Keratinocyte (primary cell): ENCODE measurements at regions not wholly inside any gene's neighbourhood (a gene's known extent, or its start where the extent isn't known, plus 50 kb on each side); places are given as distances from the start of the nearest gene placed in this dataset.

Experiments used
- DNase-seq: peaks from one replicate; pipeline ENCODE4 v3.0.0-alpha.2; 2011; ENCODE audit warnings: low read depth, missing footprints, low spot score
- FAIRE-seq: peaks from 2 replicates; lab custom pipeline; 2011; peaks lifted over from hg19 to GRCh38; lab: Jason Lieb, UNC
- H2AFZ ChIP-seq: 2 replicates; pipeline ENCODE4 v1.6.0; 2012; ENCODE audit warnings: low read length, control low read depth, inconsistent platforms; ENCODE audit not compliant: control insufficient read depth
- H3K27ac ChIP-seq: 2 replicates; pipeline ENCODE4 v1.5.1; 2011; ENCODE audit warnings: low read length; ENCODE audit not compliant: control insufficient read depth, insufficient read depth
- H3K27me3 ChIP-seq: 3 replicates; pipeline ENCODE4 v1.6.0; 2011; ENCODE audit warnings: low read length; ENCODE audit not compliant: control insufficient read depth, insufficient read depth; ENCODE audit errors: extremely low read depth
- H3K36me3 ChIP-seq, 2 experiments: 2 replicates in 1 of 2; 3 replicates in 1 of 2; pipeline ENCODE4 v1.5.1; 2011; ENCODE audit warnings: low read length in 2 of 2, mild to moderate bottlenecking in 1 of 2; ENCODE audit not compliant: control insufficient read depth in 2 of 2, insufficient read depth in 2 of 2; ENCODE audit errors: extremely low read depth in 1 of 2
- H3K4me1 ChIP-seq: 3 replicates; pipeline ENCODE4 v1.5.1; 2011; ENCODE audit warnings: low read length; ENCODE audit not compliant: control insufficient read depth, insufficient read depth; ENCODE audit errors: extremely low read depth
- H3K4me2 ChIP-seq: 3 replicates; pipeline ENCODE4 v1.6.0; 2011; ENCODE audit warnings: low read depth, low read length; ENCODE audit not compliant: control insufficient read depth, insufficient read depth; ENCODE audit errors: extremely low read depth
- H3K4me3 ChIP-seq, 3 experiments: fragments of 200-600 bp in 1 of 3; sonication (generic) in 1 of 3; 2 replicates in 2 of 3; 3 replicates in 1 of 3; pipeline ENCODE4 v1.5.1; 2011 to 2016; ENCODE audit warnings: low read length in 3 of 3, mild to moderate bottlenecking in 3 of 3, control low read depth in 2 of 3, inconsistent platforms in 1 of 3, low read depth in 1 of 3, mixed read lengths in 1 of 3, mixed run types in 1 of 3, moderate library complexity in 1 of 3; ENCODE audit not compliant: control insufficient read depth in 2 of 3, insufficient read depth in 2 of 3; ENCODE audit errors: extremely low read depth in 1 of 3
- H3K79me2 ChIP-seq: 2 replicates; pipeline ENCODE4 v1.6.0; 2012; ENCODE audit warnings: low read length; ENCODE audit not compliant: control insufficient read depth, insufficient read depth
- H3K9ac ChIP-seq: 3 replicates; pipeline ENCODE4 v1.6.0; 2011; ENCODE audit warnings: low read length; ENCODE audit not compliant: control insufficient read depth, insufficient read depth; ENCODE audit errors: extremely low read depth
- H3K9me1 ChIP-seq: 3 replicates; pipeline ENCODE4 v1.6.0; 2011; ENCODE audit warnings: low read length; ENCODE audit not compliant: control insufficient read depth, insufficient read depth; ENCODE audit errors: extremely low read depth
- H3K9me3 ChIP-seq: 2 replicates; pipeline ENCODE4 v1.5.1; 2012; ENCODE audit warnings: low read depth, low read length; ENCODE audit not compliant: control insufficient read depth
- H4K20me1 ChIP-seq: 3 replicates; pipeline ENCODE4 v1.6.0; 2011; ENCODE audit warnings: low read length; ENCODE audit not compliant: control insufficient read depth, insufficient read depth; ENCODE audit errors: extremely low read depth
- EZH2 ChIP-seq: IDR thresholded peaks from one replicate; pipeline ENCODE4 v1.6.1; 2012; ENCODE audit warnings: inconsistent platforms, mild to moderate bottlenecking, low read length, moderate library complexity
- dilution Hi-C: fragments of 300-500 bp; cut with MboI; formaldehyde crosslinking; loops from one replicate; pipeline ENCODE4 v1.7.0; 2020; ENCODE audit warnings: low sequenced_read_pairs; ENCODE audit not compliant: extremely low pct_ligation_motif_present
- TF ChIP-seq, protein P1 (sequence below), 3 experiments: IDR thresholded peaks in 1 of 3; conservative IDR thresholded peaks in 1 of 3; optimal IDR thresholded peaks in 1 of 3; 2 replicates in 2 of 3; 3 replicates in 1 of 3; pipeline versions ENCODE3 to v1.5.1; 2011; ENCODE audit warnings: low read length in 3 of 3, mild to moderate bottlenecking in 3 of 3, moderate library complexity in 2 of 3, control low read depth in 1 of 3, inconsistent platforms in 1 of 3; ENCODE audit not compliant: insufficient read depth in 2 of 3; ENCODE audit errors: extremely low read depth in 1 of 3

DNA sequence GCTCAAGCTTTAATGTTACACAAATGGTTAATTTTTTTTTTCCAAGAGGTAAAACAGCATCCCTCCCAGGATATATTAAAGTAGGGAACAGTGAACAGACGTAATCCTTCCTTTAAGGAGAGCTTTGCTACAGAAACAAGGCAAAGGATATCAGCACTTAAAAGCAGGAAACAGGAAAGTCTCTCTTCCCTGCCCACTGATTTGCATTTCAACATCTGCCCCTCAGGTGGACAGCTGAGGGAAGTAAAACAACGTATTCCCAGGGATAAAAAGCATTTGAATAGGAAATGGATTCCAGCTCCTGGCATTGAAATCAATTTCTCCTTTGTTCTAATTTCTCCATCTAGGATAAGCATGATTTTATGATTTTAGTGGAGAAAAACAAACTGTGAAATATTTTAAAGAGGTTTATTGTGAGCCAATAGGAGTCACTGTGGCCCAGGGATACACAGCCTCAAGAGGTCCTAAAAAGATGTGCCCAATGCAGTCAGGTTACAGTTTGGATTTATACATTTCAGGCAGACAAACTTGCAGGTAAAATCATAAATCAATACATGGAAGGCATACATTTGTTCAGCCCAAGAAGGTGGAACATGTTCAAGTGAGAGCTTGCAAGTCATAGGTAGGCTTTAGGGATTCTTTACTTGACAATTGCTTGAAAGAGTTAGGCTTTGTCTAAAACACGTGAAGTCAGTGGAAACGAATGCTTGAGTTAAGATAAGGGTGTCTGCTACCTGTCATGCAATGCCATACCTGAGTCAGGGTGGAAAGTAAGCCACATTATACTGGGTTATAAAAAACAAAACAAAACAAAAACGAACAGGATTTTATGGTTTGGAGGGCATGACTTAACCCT lies 286.2 kb upstream of the VWC2 start:
- Histone ChIP-seq H3K79me2 (no peaks in the 10 kb centered on the region), H4K20me1 (no peaks in the 10 kb centered on the region), H3K9me3 (no peaks in the 10 kb centered on the region), H3K27ac (no peak overlapping the region), H3K9ac (no peak overlapping the region), H3K27me3 (no peaks in the 10 kb centered on the region), H3K36me3 (no peaks in the 10 kb centered on the region), H2AFZ (no peak overlapping the region), H3K4me2 (no peak overlapping the region), H3K9me1 (no peaks in the 10 kb centered on the region), H3K4me3 (no peak overlapping the region), H3K4me1 (no peaks in the 10 kb centered on the region)
- no peak for TF ChIP-seq EZH2
- TF ChIP-seq, protein P1, sequence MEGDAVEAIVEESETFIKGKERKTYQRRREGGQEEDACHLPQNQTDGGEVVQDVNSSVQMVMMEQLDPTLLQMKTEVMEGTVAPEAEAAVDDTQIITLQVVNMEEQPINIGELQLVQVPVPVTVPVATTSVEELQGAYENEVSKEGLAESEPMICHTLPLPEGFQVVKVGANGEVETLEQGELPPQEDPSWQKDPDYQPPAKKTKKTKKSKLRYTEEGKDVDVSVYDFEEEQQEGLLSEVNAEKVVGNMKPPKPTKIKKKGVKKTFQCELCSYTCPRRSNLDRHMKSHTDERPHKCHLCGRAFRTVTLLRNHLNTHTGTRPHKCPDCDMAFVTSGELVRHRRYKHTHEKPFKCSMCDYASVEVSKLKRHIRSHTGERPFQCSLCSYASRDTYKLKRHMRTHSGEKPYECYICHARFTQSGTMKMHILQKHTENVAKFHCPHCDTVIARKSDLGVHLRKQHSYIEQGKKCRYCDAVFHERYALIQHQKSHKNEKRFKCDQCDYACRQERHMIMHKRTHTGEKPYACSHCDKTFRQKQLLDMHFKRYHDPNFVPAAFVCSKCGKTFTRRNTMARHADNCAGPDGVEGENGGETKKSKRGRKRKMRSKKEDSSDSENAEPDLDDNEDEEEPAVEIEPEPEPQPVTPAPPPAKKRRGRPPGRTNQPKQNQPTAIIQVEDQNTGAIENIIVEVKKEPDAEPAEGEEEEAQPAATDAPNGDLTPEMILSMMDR (optimal IDR thresholded peaks at IDR 0.05 in 1 of 3, IDR thresholded peaks at IDR 0.05 in 1 of 3, conservative IDR thresholded peaks at IDR 0.05 in 1 of 3; ENCODE audit: extremely low read depth in 1 of 3, insufficient read depth in 2 of 3, low read length in 3 of 3): peak in 1 of 3 experiments; percentile 2
- dilution Hi-C loops: no loop called here
- no peak for DNase-seq
- FAIRE-seq: no peak

DNA sequence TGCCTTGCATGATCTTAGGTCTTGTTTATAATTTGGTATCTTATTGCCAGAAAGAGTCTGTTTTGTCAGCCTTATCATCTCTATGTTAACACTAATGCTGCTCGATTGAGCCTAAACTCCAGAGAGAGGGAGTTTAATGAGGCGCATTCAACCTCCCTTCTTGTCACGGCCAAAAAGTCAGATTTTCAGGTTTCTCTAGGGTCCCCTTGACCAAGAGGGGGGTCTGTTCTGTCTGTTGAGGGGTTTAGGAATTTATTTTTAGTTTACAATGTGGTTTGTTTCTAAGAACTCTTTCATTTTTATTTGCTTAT lies 285.7 kb upstream of the VWC2 start:
- Histone ChIP-seq H3K9me3 (no peaks in the 10 kb centered on the region), H3K4me1 (no peaks in the 10 kb centered on the region), H3K9ac (no peak overlapping the region), H3K4me2 (no peak overlapping the region), H3K27me3 (no peaks in the 10 kb centered on the region), H3K27ac (no peak overlapping the region), H3K36me3 (no peaks in the 10 kb centered on the region), H4K20me1 (no peaks in the 10 kb centered on the region), H3K4me3 (no peak overlapping the region), H3K9me1 (no peaks in the 10 kb centered on the region), H2AFZ (no peak overlapping the region), H3K79me2 (no peaks in the 10 kb centered on the region)
- TF ChIP-seq EZH2: no peak
- TF ChIP-seq, protein P1 (optimal IDR thresholded peaks at IDR 0.05 in 1 of 3, IDR thresholded peaks at IDR 0.05 in 1 of 3, conservative IDR thresholded peaks at IDR 0.05 in 1 of 3; ENCODE audit: extremely low read depth in 1 of 3, insufficient read depth in 2 of 3, low read length in 3 of 3): no peak
- no peak for DNase-seq
- dilution Hi-C loops: no loop called here
- no peak for FAIRE-seq
